ENCODE measurements at regions not wholly inside any gene's neighbourhood (a gene's known extent, or its start where the extent isn't known, plus 50 kb on each side); places are given as distances from the start of the nearest gene placed in this dataset.

DNA sequence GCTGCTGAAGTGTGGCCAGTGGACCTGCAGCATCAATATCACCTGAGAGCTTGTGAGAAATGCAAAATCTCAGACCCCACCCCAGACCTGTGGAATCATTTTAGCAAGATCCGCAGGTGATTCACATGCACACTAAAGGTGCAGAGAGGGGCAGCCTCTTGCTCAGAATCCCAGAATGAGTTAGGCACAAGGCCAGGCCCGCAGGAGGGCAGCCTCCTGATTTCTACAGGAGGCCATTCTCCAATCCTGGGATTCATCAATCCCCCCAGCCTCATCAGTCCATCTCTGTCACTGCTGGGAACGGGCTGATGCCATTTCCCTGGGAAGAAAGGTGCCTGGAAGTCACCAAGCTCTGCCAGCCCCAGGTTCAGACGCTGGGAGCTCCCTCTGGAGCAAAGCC is 63.0 kb upstream of the GPR26 start:
- no peak for TF ChIP-seq EZH2 (IDR thresholded peaks at IDR 0.05; ENCODE audit: low read length)
- TF ChIP-seq, protein P1, sequence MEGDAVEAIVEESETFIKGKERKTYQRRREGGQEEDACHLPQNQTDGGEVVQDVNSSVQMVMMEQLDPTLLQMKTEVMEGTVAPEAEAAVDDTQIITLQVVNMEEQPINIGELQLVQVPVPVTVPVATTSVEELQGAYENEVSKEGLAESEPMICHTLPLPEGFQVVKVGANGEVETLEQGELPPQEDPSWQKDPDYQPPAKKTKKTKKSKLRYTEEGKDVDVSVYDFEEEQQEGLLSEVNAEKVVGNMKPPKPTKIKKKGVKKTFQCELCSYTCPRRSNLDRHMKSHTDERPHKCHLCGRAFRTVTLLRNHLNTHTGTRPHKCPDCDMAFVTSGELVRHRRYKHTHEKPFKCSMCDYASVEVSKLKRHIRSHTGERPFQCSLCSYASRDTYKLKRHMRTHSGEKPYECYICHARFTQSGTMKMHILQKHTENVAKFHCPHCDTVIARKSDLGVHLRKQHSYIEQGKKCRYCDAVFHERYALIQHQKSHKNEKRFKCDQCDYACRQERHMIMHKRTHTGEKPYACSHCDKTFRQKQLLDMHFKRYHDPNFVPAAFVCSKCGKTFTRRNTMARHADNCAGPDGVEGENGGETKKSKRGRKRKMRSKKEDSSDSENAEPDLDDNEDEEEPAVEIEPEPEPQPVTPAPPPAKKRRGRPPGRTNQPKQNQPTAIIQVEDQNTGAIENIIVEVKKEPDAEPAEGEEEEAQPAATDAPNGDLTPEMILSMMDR (optimal IDR thresholded peaks at IDR 0.05 in 1 of 3, IDR thresholded peaks at IDR 0.05 in 1 of 3, conservative IDR thresholded peaks at IDR 0.05 in 1 of 3; ENCODE audit: extremely low read depth in 1 of 3, insufficient read depth in 2 of 3, low read length in 3 of 3), result no peak
